ENCODE measurements at regions not wholly inside any gene's neighbourhood (a gene's known extent, or its start where the extent isn't known, plus 50 kb on each side); places are given as distances from the start of the nearest gene placed in this dataset.

GRCh38 chr3:31157047-31157694, 262.7 kb upstream of the GADL1 start:
- no peak for DNase-seq

GRCh38 chr3:31157893-31158620, 263.6 kb upstream of the GADL1 start:
- DNase-seq = no peak

- DNase-seq = no peak
These were observed 265.0 kb upstream of the GADL1 start for GRCh38 chr3:31159331-31160039.

GRCh38 chr3:31161889-31162288, 267.4 kb upstream of the GADL1 start:
- no peak for DNase-seq

- no peak for DNase-seq
These were observed 269.9 kb upstream of the GADL1 start for GRCh38 chr3:31164381-31164780.

GRCh38 chr3:31165399-31165860, 271.0 kb upstream of the GADL1 start:
- no peak for DNase-seq

DNA sequence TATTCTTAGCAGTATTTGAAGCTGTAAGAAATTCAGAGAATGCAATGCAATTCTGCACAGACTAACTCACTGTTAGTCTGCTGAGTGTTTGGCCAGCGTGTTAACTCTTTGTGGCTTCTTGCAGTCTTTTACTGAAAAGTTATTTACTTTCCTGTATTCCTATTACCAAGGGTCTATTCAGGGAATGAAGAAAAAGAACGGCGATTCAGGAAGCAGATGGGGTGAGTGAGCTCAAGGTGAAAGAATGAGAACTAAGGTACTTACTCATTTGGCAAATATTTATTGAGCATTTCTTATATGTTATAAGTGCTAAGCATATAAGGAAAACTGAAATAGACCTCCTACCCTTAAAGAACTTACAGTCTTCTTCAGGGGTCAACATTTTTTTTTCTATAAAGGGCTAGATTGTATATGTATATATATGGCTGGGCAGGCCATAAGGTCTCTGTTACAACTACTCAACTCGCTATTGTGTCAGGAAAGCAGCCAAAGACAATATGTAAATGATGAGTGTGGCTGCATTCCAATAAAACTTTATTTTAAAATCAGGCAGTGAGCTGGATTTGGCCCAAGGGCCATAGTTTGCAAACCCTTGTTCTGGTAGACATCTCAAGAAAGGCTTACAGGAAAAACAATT, 271.9 kb upstream of the GADL1 start:
- no peak for DNase-seq

GRCh38 chr3:31167666-31168065, 273.2 kb upstream of the GADL1 start:
- DNase-seq = no peak

- no peak for DNase-seq
These were observed 276.6 kb upstream of the GADL1 start for GRCh38 chr3:31170932-31171670.

DNA sequence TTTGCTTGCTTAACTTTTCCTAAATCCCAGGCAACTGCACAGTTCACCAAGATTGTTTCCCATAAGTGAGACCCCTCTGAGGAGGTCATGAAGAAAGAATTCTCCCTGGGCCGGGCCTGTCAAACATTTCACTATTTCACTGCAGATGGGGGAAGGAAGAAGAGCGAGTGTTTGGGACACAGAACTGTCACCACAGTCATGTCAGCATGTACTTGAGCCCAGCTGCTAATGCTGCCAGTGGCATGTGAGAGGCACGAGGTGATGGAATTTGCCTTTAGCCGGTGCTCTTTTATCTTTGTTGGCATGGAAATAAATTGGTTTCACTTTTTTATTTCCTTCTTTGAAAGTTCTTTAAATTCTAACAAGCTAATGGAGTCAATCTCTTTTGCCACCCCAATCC, 277.9 kb upstream of the GADL1 start:
- no peak for DNase-seq

DNA sequence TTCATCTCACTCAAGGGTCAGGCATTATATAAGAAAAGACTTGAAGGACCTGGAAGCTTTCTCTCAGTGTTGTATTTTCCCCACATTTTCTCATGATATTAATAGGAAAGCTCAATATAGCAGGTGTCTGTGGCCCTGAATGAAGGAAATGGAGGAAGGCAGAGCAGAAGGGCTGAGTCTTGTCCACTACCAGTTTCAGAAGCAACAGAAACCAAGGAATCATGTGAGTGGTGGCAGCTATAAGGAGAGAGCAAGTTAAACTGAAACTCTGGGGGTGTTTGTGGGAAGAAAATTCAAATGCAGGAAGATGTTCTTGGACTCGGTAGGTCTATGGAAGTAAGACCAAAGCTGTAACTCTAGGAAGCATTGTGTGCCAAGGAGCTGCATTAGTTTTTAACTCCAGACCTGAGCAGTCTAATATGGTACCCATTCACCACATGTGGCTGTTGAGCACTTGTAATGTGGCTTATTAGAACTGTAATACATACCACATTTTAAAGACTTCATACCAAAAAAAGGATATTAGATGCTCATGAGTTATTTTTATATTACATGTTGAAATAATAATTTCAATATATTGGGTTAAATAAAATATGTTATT, 278.8 kb upstream of the GADL1 start:
- no peak for DNase-seq

DNA sequence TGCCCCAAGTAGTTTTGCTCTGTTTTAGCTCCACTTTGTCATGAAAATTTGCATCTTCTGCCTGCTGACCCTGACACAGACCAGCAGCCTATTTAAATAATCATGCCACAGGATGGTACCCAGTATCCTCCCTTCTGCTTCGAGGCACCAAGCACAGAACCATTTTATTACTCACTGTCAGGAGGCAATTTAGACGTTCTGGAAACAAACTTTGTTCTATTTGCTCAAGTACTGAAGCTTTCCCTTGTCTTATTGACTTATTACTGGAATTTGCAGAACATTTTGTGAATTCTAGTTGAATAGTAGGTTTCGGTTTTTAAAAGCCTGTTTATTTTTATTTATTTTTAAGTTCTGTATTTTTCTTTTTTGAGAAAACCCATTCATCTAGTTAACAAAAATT, 279.6 kb upstream of the GADL1 start:
- no peak for DNase-seq

DNA sequence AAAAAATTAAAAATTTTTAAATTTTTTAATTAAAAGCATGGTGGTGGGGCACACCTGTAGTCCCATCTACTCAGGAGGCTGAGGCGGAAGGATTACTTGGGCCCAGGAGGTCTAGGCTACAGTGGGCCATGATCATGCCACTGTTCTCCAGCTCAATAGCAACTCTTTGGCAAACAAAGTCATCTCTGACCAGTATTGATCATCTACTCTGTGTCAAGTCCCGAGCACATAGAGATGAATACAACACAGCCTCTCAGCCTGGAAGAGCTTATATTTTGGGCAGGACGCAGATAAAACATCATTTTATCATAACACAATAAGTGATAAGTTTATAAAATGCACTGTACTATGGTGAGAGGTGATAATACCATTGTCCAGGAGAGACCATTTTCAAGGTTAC, 281.6 kb upstream of the GADL1 start:
- DNase-seq = no peak

GRCh38 chr3:31178467-31178866, 284.0 kb upstream of the GADL1 start:
- DNase-seq = no peak

- no peak for DNase-seq
These were observed 285.3 kb upstream of the GADL1 start for GRCh38 chr3:31179768-31180167.

DNA sequence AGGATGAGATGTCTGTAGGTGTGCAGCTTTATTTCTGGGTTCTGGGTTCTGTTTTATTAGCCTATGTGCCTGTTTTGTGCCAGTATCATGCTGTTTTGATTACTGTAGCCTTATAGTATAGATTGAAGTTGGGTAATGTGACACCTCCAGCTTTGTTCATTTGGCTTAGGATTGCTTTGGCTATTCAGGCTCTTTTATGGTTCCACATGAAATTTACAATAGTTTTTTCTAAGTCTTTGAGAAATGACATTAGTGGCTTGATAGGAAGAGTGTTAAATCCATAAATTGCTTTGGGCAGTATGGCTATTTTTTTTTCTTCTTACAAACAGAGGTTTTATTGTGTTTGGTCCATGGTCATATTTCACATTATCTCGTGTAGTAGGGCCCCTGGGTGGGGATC, 285.8 kb upstream of the GADL1 start:
- no peak for DNase-seq

DNA sequence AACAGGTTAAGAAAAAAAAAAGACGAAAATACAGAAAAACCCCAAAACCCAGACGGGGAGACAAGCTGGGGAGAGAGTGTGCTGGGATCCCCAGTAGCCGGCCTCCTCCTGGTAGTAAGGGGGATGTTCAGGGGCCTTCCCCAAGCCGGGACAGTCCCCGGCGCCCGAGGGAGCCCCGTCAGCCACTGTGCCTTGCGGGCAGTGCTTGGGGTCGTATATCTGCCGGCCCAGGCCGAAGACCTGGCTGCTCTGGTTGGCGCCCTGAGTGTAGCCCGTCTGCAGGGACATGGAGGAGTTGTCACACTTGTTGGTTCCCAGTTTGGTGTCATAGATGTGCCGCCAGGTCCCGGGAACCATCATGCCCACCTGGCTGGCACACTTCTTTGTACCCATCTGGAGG, 287.2 kb upstream of the GADL1 start:
- no peak for DNase-seq

DNA sequence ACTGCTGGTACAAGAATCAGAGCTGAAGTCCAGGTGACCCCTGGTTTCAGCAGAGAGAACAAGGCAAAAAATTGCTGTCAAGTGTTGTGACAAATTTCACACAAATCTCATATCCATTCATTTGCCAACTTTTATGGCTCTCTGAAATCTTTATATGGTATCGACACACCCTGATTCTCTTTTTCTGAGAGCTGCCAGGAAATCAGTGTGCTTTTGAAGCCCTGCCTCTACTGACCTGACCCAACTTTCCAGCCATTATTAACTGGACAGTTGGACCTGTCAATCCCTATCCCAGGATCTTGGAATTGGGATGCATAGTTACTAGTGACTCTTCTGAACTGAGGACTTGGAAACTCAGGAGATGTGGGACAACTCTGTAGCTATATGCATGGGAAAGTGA, 288.2 kb upstream of the GADL1 start:
- DNase-seq = no peak

DNA sequence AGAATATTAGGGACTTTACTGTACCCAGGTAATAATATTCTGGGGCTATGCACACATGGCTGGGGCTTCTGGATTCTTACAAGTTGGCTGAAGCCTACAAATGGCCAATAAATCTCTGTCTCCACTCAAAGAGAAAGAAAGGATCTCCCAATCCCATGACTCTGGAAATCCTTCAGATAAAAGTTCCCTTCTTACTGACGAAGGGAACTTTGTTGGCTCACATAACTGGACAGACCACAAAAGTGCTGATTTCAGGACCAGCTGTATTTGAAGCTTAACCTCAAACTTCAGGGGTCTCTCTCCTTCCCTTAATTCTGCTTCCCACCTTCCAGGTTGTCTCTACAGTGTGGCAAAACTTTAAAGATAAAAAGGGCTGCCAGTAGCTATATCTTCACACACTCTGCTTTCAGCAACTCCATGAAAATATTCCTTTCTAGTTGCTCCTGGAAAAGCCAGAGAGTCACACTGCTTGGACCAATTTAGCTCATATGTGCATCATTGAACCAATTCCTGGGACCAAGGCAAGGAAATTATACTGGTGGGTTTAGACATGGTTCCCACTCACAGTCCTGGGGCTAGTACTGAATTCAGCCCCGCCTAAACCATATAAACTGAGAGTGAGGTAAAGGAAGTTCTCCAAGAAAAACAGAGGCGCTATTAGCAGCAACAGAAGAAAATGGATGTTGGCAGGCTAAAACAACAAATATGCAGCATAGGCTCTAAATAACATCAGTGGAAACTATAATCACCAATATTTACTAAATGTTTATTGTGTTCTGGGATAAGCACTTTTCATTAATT, 290.0 kb upstream of the GADL1 start:
- DNase-seq = no peak

GRCh38 chr3:31185062-31185357, 290.5 kb upstream of the GADL1 start:
- DNase-seq = no peak

GRCh38 chr3:31186041-31186440, 291.6 kb upstream of the GADL1 start:
- no peak for DNase-seq

DNA sequence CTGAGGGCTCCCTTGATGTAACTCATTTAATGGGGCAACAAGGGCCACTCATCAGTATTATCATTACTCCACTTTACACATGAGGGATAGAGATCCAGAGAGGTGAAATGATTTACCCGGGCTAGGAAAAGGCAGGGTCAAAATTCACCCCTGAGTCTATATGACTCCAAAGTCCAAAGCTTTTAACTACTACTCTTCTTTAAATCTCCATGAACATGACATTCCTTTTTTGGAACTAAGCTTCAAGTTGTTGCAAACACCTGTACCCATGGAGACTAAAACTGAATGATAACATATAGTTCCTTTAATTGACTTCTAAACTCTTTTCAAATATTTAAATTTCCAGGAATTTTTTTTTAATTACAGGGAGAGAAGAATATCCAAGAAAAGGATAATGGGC, 292.9 kb upstream of the GADL1 start:
- no peak for DNase-seq

All from NK-92 treated with Interleukin-12 subunit alpha and Interleukin-12 subunit beta, amount 100 ng/mL, for 24 hours (cell line).